Suprapubic skin (tissue), 4 donors: ENCODE measurements at regions not wholly inside any gene's neighbourhood (a gene's known extent, or its start where the extent isn't known, plus 50 kb on each side); places are given as distances from the start of the nearest gene placed in this dataset.
"Not testable (repeated sequence)": the region's sequence is repeated elsewhere in the genome, so short reads cannot be mapped to it uniquely, and the experiment has no call there.

Experiments
- CTCF ChIP-seq, 2 donors: fragments of 200-600 bp in 1 of 2; fragments of 450-650 bp in 1 of 2; sonication (generic) in 1 of 2; IDR thresholded peaks; one replicate each; pipeline ENCODE4 v1.5.1; 2016 to 2019; ENCODE audit warnings: antibody characterized with exemption in 2 of 2, mild to moderate bottlenecking in 1 of 2, moderate library complexity in 1 of 2
- EP300 ChIP-seq: sonication (generic); formaldehyde crosslinking; IDR thresholded peaks from one replicate; pipeline ENCODE4 v1.6.1; 2017; ENCODE audit warnings: antibody characterized with exemption
- POLR2A ChIP-seq, 2 donors: fragments of 450-650 bp; IDR thresholded peaks; one replicate each; pipeline ENCODE4 v1.6.1; 2017; ENCODE audit warnings: antibody characterized with exemption in 2 of 2, mild to moderate bottlenecking in 2 of 2, moderate library complexity in 2 of 2
- POLR2AphosphoS5 ChIP-seq, 3 donors: sonication (generic); formaldehyde crosslinking; IDR thresholded peaks; one replicate each; pipeline ENCODE4 v1.6.1; 2017; ENCODE audit warnings: antibody characterized with exemption in 3 of 3

DNA sequence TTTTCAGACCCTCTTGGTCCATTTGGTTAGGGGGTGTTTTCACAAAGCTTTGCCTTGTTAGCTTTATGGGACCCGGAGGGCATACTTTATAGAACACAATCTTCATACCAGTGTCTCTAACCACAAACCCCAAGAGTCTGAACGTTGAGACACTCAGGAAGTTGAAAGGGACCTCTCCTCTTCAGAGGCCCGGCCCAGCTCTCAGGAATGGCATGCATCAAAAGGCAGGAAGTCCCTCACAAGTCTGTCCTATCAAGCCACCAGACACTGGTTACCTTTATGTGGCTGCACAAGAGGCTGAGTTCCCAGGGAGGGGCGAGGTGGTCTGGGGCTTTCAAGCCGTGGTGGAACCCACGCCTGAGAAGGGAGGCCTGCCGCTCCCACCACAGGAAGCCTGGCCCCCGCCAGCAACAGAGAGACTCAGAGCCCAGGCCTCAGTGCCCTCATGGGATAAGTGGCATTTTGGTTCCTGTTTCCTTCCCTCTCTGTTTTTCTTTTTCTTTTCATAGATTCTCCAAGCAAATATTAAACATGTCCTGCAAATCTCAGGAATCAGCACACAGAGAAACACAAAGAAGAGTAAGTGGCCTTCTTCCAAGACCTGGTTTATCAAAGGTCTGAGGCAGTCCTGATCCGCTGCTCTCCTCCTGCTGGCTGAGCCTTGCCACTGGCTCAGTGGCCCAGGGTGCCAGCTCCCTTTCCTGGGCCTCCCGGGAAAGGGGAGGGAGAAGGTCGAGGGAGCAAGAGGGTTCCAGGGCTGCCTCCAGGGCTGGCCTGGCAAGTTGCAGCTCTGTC lies 50.6 kb upstream of the SMURF2 start:
- TF ChIP-seq POLR2A (IDR thresholded peaks at IDR 0.05); CTCF (IDR thresholded peaks at IDR 0.05); POLR2AphosphoS5 (IDR thresholded peaks at IDR 0.05); EP300: not testable (repeated sequence)
